PC-3 (cell line): ENCODE measurements at regions not wholly inside any gene's neighbourhood (a gene's known extent, or its start where the extent isn't known, plus 50 kb on each side); places are given as distances from the start of the nearest gene placed in this dataset.

Experiments used
- ATAC-seq: fragments of 200-7000 bp; cut with Tn5 transposase; 2 replicates; pipeline ENCODE4 v1.9.1; 2020; ENCODE audit warnings: mild to moderate bottlenecking, moderate library complexity
- BruUV-seq: library from RNA; stranded (reverse); fragments of 400-500 nt; replicated peaks from 2 replicates; lab custom pipeline; 2021; lab: Mats Ljungman, UMichigan
- CTCF ChIA-PET: fragments of 300-600 bp; sonication (Branson Sonifier 250); formaldehyde crosslinking; loops from one replicate; lab custom pipeline; 2022; ENCODE audit warnings: antibody characterized with exemption; lab: Charles Lee
- POLR2A ChIA-PET: fragments of 300-600 bp; sonication (Branson Sonifier 250); formaldehyde crosslinking; loops from one replicate; lab custom pipeline; 2022; ENCODE audit warnings: antibody characterized with exemption; ENCODE audit not compliant: unreplicated experiment; lab: Charles Lee
- DNase-seq: peaks from one replicate; pipeline ENCODE4 v3.0.0-alpha.2; 2015
- H2AFZ ChIP-seq: fragments of 300-600 bp; sonication (generic); 2 replicates; pipeline ENCODE4 v1.6.0; 2016; ENCODE audit warnings: antibody characterized with exemption, low read length
- H3F3A ChIP-seq: fragments of 300-600 bp; sonication (generic); one replicate; pipeline ENCODE4 v1.6.0; 2017; ENCODE audit warnings: antibody characterized with exemption, low read length, control low read depth, mild to moderate bottlenecking; ENCODE audit not compliant: unreplicated experiment
- H3K27ac ChIP-seq: fragments of 300-600 bp; sonication (generic); 2 replicates; pipeline ENCODE4 v1.5.1; 2016; ENCODE audit warnings: mild to moderate bottlenecking, low read length
- H3K27me3 ChIP-seq: fragments of 300-600 bp; sonication (generic); 2 replicates; pipeline ENCODE4 v1.6.1; 2016; ENCODE audit warnings: low read length, mixed read lengths
- H3K36me3 ChIP-seq: fragments of 300-600 bp; sonication (generic); 2 replicates; pipeline ENCODE4 v1.6.1; 2016; ENCODE audit warnings: low read depth, mixed run types, low read length, mixed read lengths
- H3K4me1 ChIP-seq: fragments of 300-600 bp; sonication (generic); 2 replicates; pipeline ENCODE4 v1.5.1; 2016; ENCODE audit warnings: low read length; ENCODE audit not compliant: insufficient read depth
- H3K4me2 ChIP-seq: fragments of 300-600 bp; sonication (generic); 2 replicates; pipeline ENCODE4 v1.6.0; 2016; ENCODE audit warnings: low read length
- H3K4me3 ChIP-seq: fragments of 300-600 bp; sonication (generic); 2 replicates; pipeline ENCODE4 v1.5.1; 2016; ENCODE audit warnings: mild to moderate bottlenecking, low read length, mixed read lengths
- H3K79me2 ChIP-seq: fragments of 300-600 bp; sonication (generic); 2 replicates; pipeline ENCODE4 v1.6.1; 2017; ENCODE audit warnings: low read length, mixed read lengths
- H3K9ac ChIP-seq: fragments of 300-600 bp; sonication (generic); 2 replicates; pipeline ENCODE4 v1.6.0; 2016; ENCODE audit warnings: mild to moderate bottlenecking, low read length
- H3K9me2 ChIP-seq: fragments of 300-600 bp; sonication (generic); replicated peaks from 2 replicates; pipeline ENCODE4 v1.6.1; 2016; ENCODE audit warnings: mixed run types, low read length, mixed read lengths
- H3K9me3 ChIP-seq: fragments of 300-600 bp; sonication (generic); 2 replicates; pipeline ENCODE4 v1.6.1; 2016; ENCODE audit warnings: low read length, mixed read lengths
- H4K20me1 ChIP-seq: fragments of 300-600 bp; sonication (generic); 2 replicates; pipeline ENCODE4 v1.6.1; 2016; ENCODE audit warnings: low read length, mixed read lengths
- CTCF ChIP-seq: fragments of 300-600 bp; sonication (generic); conservative IDR thresholded peaks from 2 replicates; pipeline ENCODE4 v1.5.1; 2017; ENCODE audit warnings: antibody characterized with exemption, low read depth, mild to moderate bottlenecking, low read length
- EZH2 ChIP-seq: fragments of 300-600 bp; sonication (generic); IDR thresholded peaks from one replicate; pipeline ENCODE4 v1.6.1; 2017; ENCODE audit warnings: antibody characterized with exemption, mild to moderate bottlenecking, low read length; ENCODE audit not compliant: unreplicated experiment
- EZH2phosphoT487 ChIP-seq: fragments of 300-600 bp; sonication (generic); IDR thresholded peaks from 2 replicates; pipeline ENCODE4 v1.6.1; 2018; ENCODE audit warnings: mild to moderate bottlenecking, antibody characterized with exemption, low read length, borderline replicate concordance
- intact Hi-C: fragments of 100-400 bp; cut with micrococcal nuclease; formaldehyde crosslinking; loops from 2 replicates; pipeline ENCODE4 v1.9.0; 2023

- no peaks in the 10 kb centered on the region for H3K9me3 ChIP-seq
- H3K27me3 ChIP-seq: no peaks in the 10 kb centered on the region
- H3F3A ChIP-seq: no peaks in the 10 kb centered on the region
- H2AFZ ChIP-seq: no peak overlapping the region
- DNase-seq (no peak), ATAC-seq (no peak)
- TF ChIP-seq EZH2phosphoT487 (no peak), EZH2 (no peak), CTCF (no peak)
- no TSS peak for BruUV-seq
- H3K9ac ChIP-seq: no peak overlapping the region
- H3K4me3 ChIP-seq: no peak overlapping the region
- intact Hi-C loops: no loop called here
- H3K27ac ChIP-seq: no peak overlapping the region
- H3K79me2 ChIP-seq: no peaks in the 10 kb centered on the region
- CTCF ChIA-PET: no interaction called here
- H3K4me1 ChIP-seq: no peaks in the 10 kb centered on the region
- H3K4me2 ChIP-seq: no peak overlapping the region
- H3K9me2 ChIP-seq: no peaks in the 10 kb centered on the region
- H4K20me1 ChIP-seq: no peaks in the 10 kb centered on the region
- POLR2A ChIA-PET: no interaction called here
- no peaks in the 10 kb centered on the region for H3K36me3 ChIP-seq
Observed at GRCh38 chr16:47895146-47895545, 260.6 kb downstream of the ABCC12 start.

- Histone ChIP-seq H3K27me3 (no peaks in the 10 kb centered on the region), H3K4me3 (no peak overlapping the region), H3K9ac (no peak overlapping the region), H3K4me1 (peaks cover 9% of the 10 kb centered on the region), H3K4me2 (no peak overlapping the region), H3F3A (no peaks in the 10 kb centered on the region), H3K36me3 (no peaks in the 10 kb centered on the region), H3K79me2 (no peaks in the 10 kb centered on the region), H4K20me1 (no peaks in the 10 kb centered on the region), H3K27ac (no peak overlapping the region), H2AFZ (no peak overlapping the region), H3K9me2 (no peaks in the 10 kb centered on the region), H3K9me3 (no peaks in the 10 kb centered on the region)
- POLR2A ChIA-PET: no interaction called here
- CTCF ChIA-PET: interaction anchor here (0.7 kb wide), 1 partner anchor 298 kb away, joined by 10 read pairs; no protein-coding TSS in a partner anchor
- intact Hi-C loops: no loop called here
- TF ChIP-seq EZH2phosphoT487: no peak
- no peak for TF ChIP-seq EZH2
- no peak for TF ChIP-seq CTCF
- no TSS peak for BruUV-seq
- DNase-seq (no peak), ATAC-seq (no peak)
Observed at GRCh38 chr16:47892999-47893398, 262.8 kb downstream of the ABCC12 start.

- Histone ChIP-seq H3F3A (no peaks in the 10 kb centered on the region), H2AFZ (no peak overlapping the region), H3K9me3 (no peaks in the 10 kb centered on the region), H3K4me2 (peak overlapping the region; percentile 61; the same call in 1 of the 2 replicates), H3K79me2 (no peaks in the 10 kb centered on the region), H3K9me2 (no peaks in the 10 kb centered on the region), H3K36me3 (no peaks in the 10 kb centered on the region), H3K27ac (peak overlapping the region; percentile 77; the same call in 1 of the 2 replicates), H3K9ac (no peak overlapping the region), H3K27me3 (no peaks in the 10 kb centered on the region), H3K4me1 (peaks cover 29% of the 10 kb centered on the region), H3K4me3 (no peak overlapping the region), H4K20me1 (no peaks in the 10 kb centered on the region)
- DNase-seq: no peak
- intact Hi-C loops: no loop called here
- ChIA-PET POLR2A (no interaction called here), CTCF (no interaction called here)
- no TSS peak for BruUV-seq
- ATAC-seq: no peak
- TF ChIP-seq EZH2 (no peak), CTCF (no peak), EZH2phosphoT487 (no peak)
Observed at GRCh38 chr16:47888734-47889133, 267.1 kb downstream of the ABCC12 start.
